RWPE1 (cell line): ENCODE measurements at regions not wholly inside any gene's neighbourhood (a gene's known extent, or its start where the extent isn't known, plus 50 kb on each side); places are given as distances from the start of the nearest gene placed in this dataset.

Source experiments
- CTCF ChIA-PET: fragments of 350-600 bp; sonication (Branson Sonifier 250); formaldehyde crosslinking; extraction: SDS; loops from one replicate; lab custom pipeline; 2021; lab: Yijun Ruan, JAX
- POLR2A ChIA-PET: fragments of 400-600 bp; formaldehyde crosslinking; extraction: SDS; loops from one replicate; lab custom pipeline; 2020; ENCODE audit warnings: antibody characterized with exemption; ENCODE audit not compliant: low non-redundant PET; lab: Yijun Ruan, JAX
- DNase-seq: peaks from one replicate; pipeline ENCODE4 v3.0.0; 2012; ENCODE audit warnings: low spot score
- H3K27ac ChIP-seq: fragments of 450-650 bp; 2 replicates; pipeline ENCODE4 v1.5.1; 2017
- TF ChIP-seq, protein P1 (sequence below): fragments of 450-650 bp; conservative IDR thresholded peaks from 2 replicates; pipeline ENCODE4 v1.5.1; 2017; ENCODE audit warnings: low read depth, mild to moderate bottlenecking

DNA sequence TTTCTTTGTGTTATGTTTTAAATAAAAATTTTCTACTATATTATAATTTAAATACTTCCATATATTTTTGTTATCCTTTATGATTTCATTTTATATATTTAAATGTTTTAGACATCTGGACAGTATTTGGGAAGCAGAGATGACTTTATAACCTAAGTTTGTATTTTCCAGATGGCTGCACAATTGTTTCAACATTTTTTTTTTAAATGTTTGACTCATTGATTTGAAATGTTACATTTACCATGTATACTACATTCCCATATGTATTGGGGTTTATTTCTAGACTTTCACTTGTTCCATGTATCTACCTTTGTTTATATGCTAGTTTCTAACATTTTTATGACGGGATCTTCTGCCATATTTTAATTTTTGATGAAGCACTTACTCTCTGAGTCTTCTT, 766.5 kb downstream of the METTL15 start:
- TF ChIP-seq, protein P1, sequence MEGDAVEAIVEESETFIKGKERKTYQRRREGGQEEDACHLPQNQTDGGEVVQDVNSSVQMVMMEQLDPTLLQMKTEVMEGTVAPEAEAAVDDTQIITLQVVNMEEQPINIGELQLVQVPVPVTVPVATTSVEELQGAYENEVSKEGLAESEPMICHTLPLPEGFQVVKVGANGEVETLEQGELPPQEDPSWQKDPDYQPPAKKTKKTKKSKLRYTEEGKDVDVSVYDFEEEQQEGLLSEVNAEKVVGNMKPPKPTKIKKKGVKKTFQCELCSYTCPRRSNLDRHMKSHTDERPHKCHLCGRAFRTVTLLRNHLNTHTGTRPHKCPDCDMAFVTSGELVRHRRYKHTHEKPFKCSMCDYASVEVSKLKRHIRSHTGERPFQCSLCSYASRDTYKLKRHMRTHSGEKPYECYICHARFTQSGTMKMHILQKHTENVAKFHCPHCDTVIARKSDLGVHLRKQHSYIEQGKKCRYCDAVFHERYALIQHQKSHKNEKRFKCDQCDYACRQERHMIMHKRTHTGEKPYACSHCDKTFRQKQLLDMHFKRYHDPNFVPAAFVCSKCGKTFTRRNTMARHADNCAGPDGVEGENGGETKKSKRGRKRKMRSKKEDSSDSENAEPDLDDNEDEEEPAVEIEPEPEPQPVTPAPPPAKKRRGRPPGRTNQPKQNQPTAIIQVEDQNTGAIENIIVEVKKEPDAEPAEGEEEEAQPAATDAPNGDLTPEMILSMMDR: no peak
- ChIA-PET CTCF (no interaction called here), POLR2A (no interaction called here)

GRCh38 chr11:28871090-28871489, 762.9 kb downstream of the METTL15 start:
- CTCF ChIA-PET: interaction anchor here (0.7 kb wide), 1 partner anchor 1456 kb away, joined by 3 read pairs; no protein-coding TSS in a partner anchor
- H3K27ac ChIP-seq: no peak overlapping the region
- no peak for DNase-seq
- POLR2A ChIA-PET: no interaction called here
- TF ChIP-seq, protein P1: no peak

More for the DNA sequence above, 766.5 kb downstream of the METTL15 start:
- H3K27ac ChIP-seq: no peak overlapping the region
- no peak for DNase-seq

DNA sequence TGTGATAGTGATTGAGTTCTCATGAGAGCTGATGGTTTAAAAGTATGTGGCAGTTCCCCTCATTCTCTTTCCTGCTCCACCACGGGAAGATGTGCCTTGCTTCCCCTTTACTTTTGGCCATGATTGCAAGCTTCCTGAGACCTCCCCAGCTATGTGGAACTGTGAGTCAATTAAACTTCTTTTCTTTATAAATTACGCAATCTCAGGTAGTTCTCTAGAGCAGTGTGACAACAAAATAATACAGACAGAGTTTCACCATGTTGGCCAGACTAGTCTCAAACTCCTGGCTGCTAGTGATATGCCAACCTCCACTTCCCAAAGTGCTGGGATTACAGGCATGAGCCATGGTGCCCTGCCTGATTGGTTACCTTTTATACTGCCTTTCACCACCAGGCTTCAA, 755.2 kb downstream of the METTL15 start:
- H3K27ac ChIP-seq: no peak overlapping the region
- CTCF ChIA-PET: interaction anchor here (0.6 to 0.7 kb wide), 4 partner anchors 9 to 1165 kb away, joined by 3 to 4 read pairs (median 3); no protein-coding TSS in a partner anchor
- POLR2A ChIA-PET: no interaction called here
- TF ChIP-seq, protein P1: no peak
- DNase-seq: no peak

- TF ChIP-seq, protein P1: no peak
- DNase-seq: peak; percentile 29
These were observed 752.7 kb downstream of the METTL15 start for GRCh38 chr11:28860893-28861292.

DNA sequence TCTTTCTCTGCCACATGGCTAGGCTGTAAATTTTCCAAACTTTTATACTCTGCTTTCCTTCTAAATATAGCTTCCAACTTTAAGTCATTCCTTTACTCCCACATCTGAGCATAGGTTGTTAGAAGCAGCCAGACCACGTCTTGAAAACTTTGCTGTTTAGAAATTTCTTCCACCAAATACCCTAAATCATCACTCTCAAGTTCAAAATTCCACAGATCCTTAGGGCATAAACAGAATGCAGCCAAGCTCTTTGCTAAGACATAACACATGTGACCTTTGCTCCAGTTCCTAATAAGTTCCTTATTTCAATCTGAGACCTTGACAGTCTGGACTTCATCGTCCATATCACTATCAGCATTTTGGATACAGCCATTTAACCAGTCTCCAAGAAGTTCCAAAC, 749.9 kb downstream of the METTL15 start:
- ChIA-PET CTCF (no interaction called here), POLR2A (no interaction called here)
- no peak overlapping the region for H3K27ac ChIP-seq
- TF ChIP-seq, protein P1: no peak
- DNase-seq: no peak

More at GRCh38 chr11:28860893-28861292, 752.7 kb downstream of the METTL15 start:
- H3K27ac ChIP-seq: no peak overlapping the region
- POLR2A ChIA-PET: no interaction called here
- CTCF ChIA-PET: interaction anchor here (0.6 kb wide), 1 partner anchor 33 kb away, joined by 3 read pairs; no protein-coding TSS in a partner anchor

- H3K27ac ChIP-seq: peak overlapping the region; percentile 48; the same call in 1 of the 2 replicates
- peak; percentile 38 for DNase-seq
- TF ChIP-seq, protein P1: no peak
- CTCF ChIA-PET: no interaction called here
- POLR2A ChIA-PET: no interaction called here
These were observed 740.9 kb downstream of the METTL15 start for GRCh38 chr11:28849053-28849452.
